Trophoblast cell (in vitro differentiated cells and primary cell): ENCODE measurements at regions not wholly inside any gene's neighbourhood (a gene's known extent, or its start where the extent isn't known, plus 50 kb on each side); places are given as distances from the start of the nearest gene placed in this dataset.

Experiments used
- DNase-seq, 2 donors: peaks; one replicate each; pipeline ENCODE4 v3.0.0-alpha.2; 2016
- H2AFZ ChIP-seq: 2 replicates; pipeline ENCODE4 v1.6.1; 2013; ENCODE audit warnings: low read length, moderate library complexity, mild to moderate bottlenecking; ENCODE audit not compliant: insufficient read depth, poor library complexity
- H2AK5ac ChIP-seq: 2 replicates; pipeline ENCODE4 v1.6.1; 2013; ENCODE audit warnings: mild to moderate bottlenecking, low read length
- H2BK120ac ChIP-seq: 2 replicates; pipeline ENCODE4 v1.6.1; 2013; ENCODE audit warnings: low read length, mild to moderate bottlenecking, moderate library complexity; ENCODE audit not compliant: insufficient read depth, poor library complexity
- H2BK12ac ChIP-seq: 2 replicates; pipeline ENCODE4 v1.6.1; 2013; ENCODE audit warnings: mild to moderate bottlenecking, low read length, moderate library complexity
- H2BK5ac ChIP-seq: 2 replicates; pipeline ENCODE4 v1.6.1; 2013; ENCODE audit warnings: low read length, low read depth, moderate library complexity, mild to moderate bottlenecking; ENCODE audit not compliant: poor library complexity
- H3K14ac ChIP-seq: 2 replicates; pipeline ENCODE4 v1.6.1; 2013; ENCODE audit warnings: mild to moderate bottlenecking, low read length
- H3K18ac ChIP-seq: 2 replicates; pipeline ENCODE4 v1.6.1; 2013; ENCODE audit warnings: mild to moderate bottlenecking, low read length
- H3K23ac ChIP-seq: 2 replicates; pipeline ENCODE4 v1.6.1; 2013; ENCODE audit warnings: low read length
- H3K27ac ChIP-seq: 2 replicates; pipeline ENCODE4 v1.5.1; 2013; ENCODE audit warnings: low read depth, mild to moderate bottlenecking, inconsistent platforms, low read length, moderate library complexity
- H3K27me3 ChIP-seq: 2 replicates; pipeline ENCODE4 v1.6.1; 2013; ENCODE audit warnings: inconsistent platforms, mild to moderate bottlenecking, low read length, moderate library complexity; ENCODE audit not compliant: insufficient read depth
- H3K36me3 ChIP-seq, 2 experiments: 1 replicate in 1 of 2; 2 replicates in 1 of 2; pipeline ENCODE4 v1.6.1; 2013; ENCODE audit warnings: low read length in 2 of 2, mild to moderate bottlenecking in 2 of 2, moderate library complexity in 1 of 2; ENCODE audit not compliant: insufficient read depth in 2 of 2, control insufficient read depth in 1 of 2
- H3K4ac ChIP-seq: 2 replicates; pipeline ENCODE4 v1.6.1; 2013; ENCODE audit warnings: low read depth, mild to moderate bottlenecking, low read length, moderate library complexity
- H3K4me1 ChIP-seq, 2 experiments: 1 replicate in 1 of 2; 2 replicates in 1 of 2; pipeline ENCODE4 v1.6.1; 2013; ENCODE audit warnings: low read length in 2 of 2, mild to moderate bottlenecking in 2 of 2, moderate library complexity in 1 of 2; ENCODE audit not compliant: insufficient read depth in 2 of 2, control insufficient read depth in 1 of 2
- H3K4me2 ChIP-seq: 2 replicates; pipeline ENCODE4 v1.6.1; 2013; ENCODE audit warnings: inconsistent platforms, mild to moderate bottlenecking, low read length, moderate library complexity
- H3K4me3 ChIP-seq: 2 replicates; pipeline ENCODE4 v1.5.1; 2013; ENCODE audit warnings: mild to moderate bottlenecking, low read depth, low read length, inconsistent platforms
- H3K79me1 ChIP-seq: one replicate; pipeline ENCODE4 v1.6.1; 2013; ENCODE audit warnings: low read length
- H3K79me2 ChIP-seq: 2 replicates; pipeline ENCODE4 v1.6.1; 2013; ENCODE audit warnings: low read length, mild to moderate bottlenecking; ENCODE audit not compliant: control insufficient read depth, insufficient read depth, poor library complexity
- H3K9ac ChIP-seq: 2 replicates; pipeline ENCODE4 v1.6.1; 2013; ENCODE audit warnings: mild to moderate bottlenecking, low read length
- H3K9me3 ChIP-seq: 2 replicates; pipeline ENCODE4 v1.6.1; 2013; ENCODE audit warnings: low read depth, mild to moderate bottlenecking, control low read depth, inconsistent platforms, low read length; ENCODE audit not compliant: insufficient read depth
- H4K12ac ChIP-seq: 2 replicates; pipeline ENCODE4 v1.6.1; 2013; ENCODE audit warnings: low read depth, mild to moderate bottlenecking, low read length, moderate library complexity
- H4K8ac ChIP-seq: 2 replicates; pipeline ENCODE4 v1.6.1; 2013; ENCODE audit warnings: low read depth, mild to moderate bottlenecking, low read length, moderate library complexity
- H4K91ac ChIP-seq: one replicate; pipeline ENCODE4 v1.6.1; 2013; ENCODE audit warnings: low read depth, mild to moderate bottlenecking, low read length, moderate library complexity
- WGBS: extraction: QIAGEN DNeasy Blood & Tissue Kit; methylation state at CpG from one replicate; pipeline ENCODE4 v1.1.7; 2013; ENCODE audit warnings: missing lambda C conversion rate; ENCODE audit not compliant: insufficient read length, insufficient coverage; ENCODE audit errors: extremely low coverage; 5-methylcytosine and 5-hydroxymethylcytosine counted together

DNA sequence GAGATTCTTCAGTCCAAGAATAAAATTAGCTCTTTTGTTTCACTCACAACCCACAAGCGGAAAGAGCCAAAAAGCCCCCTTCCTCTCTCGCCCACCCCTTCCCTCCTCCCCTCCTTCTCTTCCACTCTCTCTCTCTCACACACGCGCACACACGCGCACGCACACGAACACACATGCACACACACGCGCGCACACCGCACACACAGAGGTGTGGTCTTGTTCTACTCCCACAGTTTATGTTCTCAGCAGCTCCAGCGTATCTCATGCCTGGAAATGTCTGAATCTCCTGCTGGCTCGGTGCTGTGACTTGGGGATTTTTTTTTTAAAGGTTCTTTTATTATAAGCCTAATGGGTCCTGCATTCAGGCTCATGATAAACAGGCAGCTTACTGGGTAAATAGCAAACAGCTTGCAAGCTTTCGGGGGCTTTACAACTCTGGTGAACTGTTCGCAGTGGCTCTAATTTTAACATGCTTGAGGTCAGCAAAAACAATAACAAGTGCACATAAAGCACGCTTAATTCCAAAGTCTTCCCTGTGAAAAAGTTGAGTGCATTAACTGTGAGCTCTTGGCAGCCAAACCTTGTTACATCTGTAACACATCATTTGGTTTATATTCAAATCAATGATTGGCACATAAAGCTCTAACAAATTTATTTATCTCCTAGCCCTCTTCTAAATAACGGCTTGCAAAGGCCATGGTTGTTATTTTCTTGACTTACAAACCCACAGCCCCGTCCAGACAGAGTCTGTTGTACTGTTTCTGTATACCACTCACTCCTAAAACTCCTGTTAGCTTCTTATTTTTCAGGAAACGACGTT, 424.1 kb upstream of the MGMT start:
- Histone ChIP-seq H3K36me3 (no peaks in the 10 kb centered on the region), H4K91ac (no peak overlapping the region), H3K27ac (no peak overlapping the region), H2BK5ac (no peak overlapping the region), H2BK12ac (no peak overlapping the region), H3K9me3 (peaks cover 3% of the 10 kb centered on the region), H3K9ac (no peak overlapping the region), H4K8ac (no peak overlapping the region), H3K79me2 (no peaks in the 10 kb centered on the region), H2BK120ac (no peak overlapping the region), H3K4ac (no peak overlapping the region), H3K4me2 (no peak overlapping the region), H3K27me3 (no peaks in the 10 kb centered on the region), H2AFZ (no peak overlapping the region), H4K12ac (no peak overlapping the region), H3K23ac (no peak overlapping the region), H3K4me3 (no peak overlapping the region), H3K4me1 (no peaks in the 10 kb centered on the region), H3K79me1 (no peaks in the 10 kb centered on the region), H3K14ac (no peak overlapping the region), H3K18ac (no peak overlapping the region), H2AK5ac (no peak overlapping the region)
- 99% methylated on average over 10 of the region's 21 CpGs for WGBS
- no peak for DNase-seq

DNA sequence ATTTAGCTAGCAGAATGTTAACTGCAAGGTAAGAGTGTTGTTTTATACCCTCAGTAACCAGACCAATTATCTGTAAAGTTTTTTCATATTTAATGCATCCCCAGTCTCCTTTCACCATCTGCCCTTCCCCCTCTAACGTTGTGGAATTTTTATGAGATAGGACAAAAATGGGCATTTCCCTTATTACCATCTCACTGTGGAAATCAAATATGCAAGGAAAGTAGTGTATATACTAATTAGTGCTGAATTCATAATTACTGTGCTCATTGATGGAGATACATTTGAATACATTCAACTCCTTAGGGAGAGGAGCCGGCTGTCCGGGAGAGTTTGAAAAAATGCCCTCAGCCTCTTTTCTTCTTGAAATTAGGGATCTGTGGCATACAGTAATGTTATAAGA, 423.4 kb upstream of the MGMT start:
- no peaks in the 10 kb centered on the region for H3K36me3 ChIP-seq
- H4K8ac ChIP-seq = no peak overlapping the region
- no peak overlapping the region for H3K23ac ChIP-seq
- H3K18ac ChIP-seq = no peak overlapping the region
- no peak overlapping the region for H3K4me3 ChIP-seq
- H3K4me2 ChIP-seq = no peak overlapping the region
- H3K79me2 ChIP-seq = no peaks in the 10 kb centered on the region
- no peaks in the 10 kb centered on the region for H3K79me1 ChIP-seq
- H2AK5ac ChIP-seq = no peak overlapping the region
- H2BK5ac ChIP-seq = no peak overlapping the region
- no peak overlapping the region for H2AFZ ChIP-seq
- no peak overlapping the region for H3K14ac ChIP-seq
- no peak overlapping the region for H3K27ac ChIP-seq
- H3K4ac ChIP-seq = no peak overlapping the region
- H3K4me1 ChIP-seq = peaks cover 0 to 3% of the 10 kb centered on the region in 2 experiments
- H4K12ac ChIP-seq = no peak overlapping the region
- no peak overlapping the region for H4K91ac ChIP-seq
- no peak for DNase-seq
- peaks cover 3% of the 10 kb centered on the region for H3K9me3 ChIP-seq
- no peak overlapping the region for H2BK12ac ChIP-seq
- no CpG with 5 or more reads among the region's 3 CpGs for WGBS
- no peak overlapping the region for H2BK120ac ChIP-seq
- H3K27me3 ChIP-seq = no peaks in the 10 kb centered on the region
- H3K9ac ChIP-seq = no peak overlapping the region

DNA sequence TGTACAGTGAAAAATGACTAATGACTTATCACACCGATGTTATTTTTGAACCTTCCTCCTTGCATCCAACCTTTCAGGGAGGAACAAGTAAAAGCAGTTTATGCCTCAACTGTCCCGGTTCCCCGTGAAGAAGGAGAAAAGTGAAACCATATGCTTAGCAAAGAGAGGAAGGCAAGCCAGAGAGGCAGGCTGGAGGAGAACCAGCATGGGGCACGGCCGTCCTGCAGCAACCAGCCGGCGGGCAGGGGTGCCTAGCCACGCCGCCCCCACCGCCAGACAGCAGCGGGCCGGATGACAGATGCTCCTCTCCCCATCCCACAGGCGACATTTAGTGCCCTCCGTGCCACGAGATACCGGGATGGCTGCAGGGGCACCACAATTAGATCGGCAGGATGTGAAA, 421.4 kb upstream of the MGMT start:
- Histone ChIP-seq H3K4ac (no peak overlapping the region), H4K91ac (no peak overlapping the region), H2BK12ac (no peak overlapping the region), H3K4me1 (peaks cover 0 to 3% of the 10 kb centered on the region in 2 experiments), H3K4me2 (no peak overlapping the region), H3K14ac (no peak overlapping the region), H4K12ac (no peak overlapping the region), H3K23ac (no peak overlapping the region), H2BK120ac (no peak overlapping the region), H3K9ac (no peak overlapping the region), H3K9me3 (peaks cover 3% of the 10 kb centered on the region), H3K36me3 (no peaks in the 10 kb centered on the region), H4K8ac (no peak overlapping the region), H3K18ac (no peak overlapping the region), H3K4me3 (no peak overlapping the region), H2AFZ (no peak overlapping the region), H2BK5ac (no peak overlapping the region), H3K79me2 (no peaks in the 10 kb centered on the region), H3K79me1 (no peaks in the 10 kb centered on the region), H3K27ac (no peak overlapping the region), H3K27me3 (no peaks in the 10 kb centered on the region), H2AK5ac (no peak overlapping the region)
- WGBS = no CpG with 5 or more reads among the region's 17 CpGs
- no peak for DNase-seq

DNA sequence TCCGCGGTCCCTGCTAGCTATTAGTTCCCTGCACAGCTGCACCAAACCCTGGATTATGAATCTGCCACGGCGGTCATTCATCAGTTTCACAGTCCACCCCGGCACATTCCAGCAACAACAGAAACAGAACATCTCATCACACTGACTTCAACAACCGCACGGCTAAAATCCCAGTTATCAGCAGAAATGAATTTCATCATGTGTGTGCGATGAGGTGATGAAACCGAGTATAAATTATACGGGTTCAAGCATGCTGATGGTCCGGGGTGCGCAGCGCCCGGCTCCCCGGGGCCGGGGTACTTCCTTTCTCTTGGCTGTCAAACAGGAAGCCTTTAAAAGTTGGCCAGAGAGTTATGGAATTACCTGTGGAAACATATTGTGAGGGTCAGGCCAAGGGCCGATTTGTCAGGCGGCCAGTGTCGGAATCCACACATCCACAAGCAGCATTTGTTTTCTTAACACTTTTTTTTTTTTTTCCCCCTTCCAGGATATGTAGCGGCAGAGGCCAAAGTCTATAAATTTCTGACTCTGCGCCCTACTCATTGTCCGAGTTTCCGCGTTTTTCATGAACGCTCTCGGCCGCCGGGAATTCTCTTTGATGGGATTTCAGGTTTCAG, 420.9 kb upstream of the MGMT start:
- H4K91ac ChIP-seq = no peak overlapping the region
- no peak overlapping the region for H3K27ac ChIP-seq
- no peak overlapping the region for H4K12ac ChIP-seq
- no peak overlapping the region for H3K9ac ChIP-seq
- H2AFZ ChIP-seq = no peak overlapping the region
- H3K79me1 ChIP-seq = no peaks in the 10 kb centered on the region
- no peak overlapping the region for H3K4ac ChIP-seq
- peaks cover 3% of the 10 kb centered on the region for H3K9me3 ChIP-seq
- no peak overlapping the region for H2BK12ac ChIP-seq
- H2BK120ac ChIP-seq = no peak overlapping the region
- H2AK5ac ChIP-seq = no peak overlapping the region
- DNase-seq = no peak
- no peak overlapping the region for H3K4me2 ChIP-seq
- H3K79me2 ChIP-seq = no peaks in the 10 kb centered on the region
- H3K27me3 ChIP-seq = no peaks in the 10 kb centered on the region
- no peak overlapping the region for H3K18ac ChIP-seq
- no peak overlapping the region for H3K4me3 ChIP-seq
- H3K36me3 ChIP-seq = no peaks in the 10 kb centered on the region
- H4K8ac ChIP-seq = no peak overlapping the region
- H2BK5ac ChIP-seq = no peak overlapping the region
- no peak overlapping the region for H3K14ac ChIP-seq
- WGBS = no CpG with 5 or more reads among the region's 28 CpGs
- peaks cover 0 to 3% of the 10 kb centered on the region in 2 experiments for H3K4me1 ChIP-seq
- no peak overlapping the region for H3K23ac ChIP-seq
